ENCODE measurements at regions not wholly inside any gene's neighbourhood (a gene's known extent, or its start where the extent isn't known, plus 50 kb on each side); places are given as distances from the start of the nearest gene placed in this dataset.

DNA sequence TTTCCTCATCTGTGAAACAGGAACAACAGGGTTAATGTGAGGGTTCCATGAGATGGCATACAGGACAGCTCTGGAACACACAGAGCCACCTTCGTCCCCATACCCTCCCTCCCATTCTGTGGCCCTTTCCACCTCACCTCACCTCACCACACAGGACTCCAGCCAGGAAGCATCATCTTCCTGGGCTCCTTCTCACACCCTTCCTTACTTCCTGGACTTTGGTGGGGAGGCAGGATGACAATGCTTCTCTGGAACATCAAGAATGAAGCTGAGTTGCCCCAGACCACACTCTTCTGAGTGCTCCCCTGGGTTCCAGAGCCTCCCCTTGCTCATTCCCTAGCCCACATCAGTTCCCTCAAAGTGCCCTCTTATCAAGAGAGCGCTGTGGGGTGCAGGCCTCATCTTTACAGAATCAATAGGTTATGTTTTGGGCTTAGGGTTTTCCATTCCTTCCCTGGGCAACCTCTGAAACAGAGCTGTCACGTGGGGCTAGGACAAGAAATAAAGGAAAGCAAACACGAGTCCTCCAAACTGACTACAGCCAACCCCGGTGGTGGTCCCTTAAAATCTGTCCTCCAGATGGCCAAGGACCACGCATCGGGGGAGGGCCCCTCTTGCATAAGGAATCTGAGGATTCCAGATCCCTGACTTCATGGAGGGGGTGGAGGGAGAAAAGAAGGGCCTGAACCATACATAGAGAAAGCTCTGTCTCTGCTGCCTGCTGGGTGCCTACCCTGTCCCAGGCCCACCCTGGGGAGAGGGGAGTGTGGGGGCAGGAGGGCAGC lies 74.4 kb upstream of the ATP6AP2 start:
- Histone ChIP-seq H3K9ac (ENCODE audit: low read depth, low read length) (no peak overlapping the region), H4K20me1 (ENCODE audit: insufficient read depth, low read length) (no peaks in the 10 kb centered on the region), H3K36me3 (ENCODE audit: insufficient read depth, low read length) (no peaks in the 10 kb centered on the region), H3K27me3 (ENCODE audit: insufficient read depth, low read length, poor library complexity) (no peaks in the 10 kb centered on the region), H3K27ac (ENCODE audit: low read length) (no peak overlapping the region), H2AFZ (ENCODE audit: low read depth, low read length) (no peak overlapping the region), H3K9me3 (ENCODE audit: insufficient read depth, low read length, severe bottlenecking) (no peaks in the 10 kb centered on the region), H3K79me2 (ENCODE audit: insufficient read depth, low read length) (no peaks in the 10 kb centered on the region), H3K4me3 (ENCODE audit: low read depth in 1 of 2, low read length in 2 of 2) (no peak overlapping the region), H3K4me1 (ENCODE audit: insufficient read depth, low read length) (no peaks in the 10 kb centered on the region), H3K4me2 (ENCODE audit: insufficient read depth, low read length) (no peak overlapping the region)
- TF ChIP-seq EZH2 (IDR thresholded peaks at IDR 0.05; ENCODE audit: borderline replicate concordance, low read depth, low read length, severe bottlenecking), result no peak
- TF ChIP-seq, protein P1, sequence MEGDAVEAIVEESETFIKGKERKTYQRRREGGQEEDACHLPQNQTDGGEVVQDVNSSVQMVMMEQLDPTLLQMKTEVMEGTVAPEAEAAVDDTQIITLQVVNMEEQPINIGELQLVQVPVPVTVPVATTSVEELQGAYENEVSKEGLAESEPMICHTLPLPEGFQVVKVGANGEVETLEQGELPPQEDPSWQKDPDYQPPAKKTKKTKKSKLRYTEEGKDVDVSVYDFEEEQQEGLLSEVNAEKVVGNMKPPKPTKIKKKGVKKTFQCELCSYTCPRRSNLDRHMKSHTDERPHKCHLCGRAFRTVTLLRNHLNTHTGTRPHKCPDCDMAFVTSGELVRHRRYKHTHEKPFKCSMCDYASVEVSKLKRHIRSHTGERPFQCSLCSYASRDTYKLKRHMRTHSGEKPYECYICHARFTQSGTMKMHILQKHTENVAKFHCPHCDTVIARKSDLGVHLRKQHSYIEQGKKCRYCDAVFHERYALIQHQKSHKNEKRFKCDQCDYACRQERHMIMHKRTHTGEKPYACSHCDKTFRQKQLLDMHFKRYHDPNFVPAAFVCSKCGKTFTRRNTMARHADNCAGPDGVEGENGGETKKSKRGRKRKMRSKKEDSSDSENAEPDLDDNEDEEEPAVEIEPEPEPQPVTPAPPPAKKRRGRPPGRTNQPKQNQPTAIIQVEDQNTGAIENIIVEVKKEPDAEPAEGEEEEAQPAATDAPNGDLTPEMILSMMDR (IDR thresholded peaks at IDR 0.05; ENCODE audit: borderline replicate concordance, extremely low read depth, low read length, poor library complexity, severe bottlenecking), result no peak
- ATAC-seq (ENCODE audit: insufficient read depth, low read depth), result no peak
- no peak for DNase-seq

DNA sequence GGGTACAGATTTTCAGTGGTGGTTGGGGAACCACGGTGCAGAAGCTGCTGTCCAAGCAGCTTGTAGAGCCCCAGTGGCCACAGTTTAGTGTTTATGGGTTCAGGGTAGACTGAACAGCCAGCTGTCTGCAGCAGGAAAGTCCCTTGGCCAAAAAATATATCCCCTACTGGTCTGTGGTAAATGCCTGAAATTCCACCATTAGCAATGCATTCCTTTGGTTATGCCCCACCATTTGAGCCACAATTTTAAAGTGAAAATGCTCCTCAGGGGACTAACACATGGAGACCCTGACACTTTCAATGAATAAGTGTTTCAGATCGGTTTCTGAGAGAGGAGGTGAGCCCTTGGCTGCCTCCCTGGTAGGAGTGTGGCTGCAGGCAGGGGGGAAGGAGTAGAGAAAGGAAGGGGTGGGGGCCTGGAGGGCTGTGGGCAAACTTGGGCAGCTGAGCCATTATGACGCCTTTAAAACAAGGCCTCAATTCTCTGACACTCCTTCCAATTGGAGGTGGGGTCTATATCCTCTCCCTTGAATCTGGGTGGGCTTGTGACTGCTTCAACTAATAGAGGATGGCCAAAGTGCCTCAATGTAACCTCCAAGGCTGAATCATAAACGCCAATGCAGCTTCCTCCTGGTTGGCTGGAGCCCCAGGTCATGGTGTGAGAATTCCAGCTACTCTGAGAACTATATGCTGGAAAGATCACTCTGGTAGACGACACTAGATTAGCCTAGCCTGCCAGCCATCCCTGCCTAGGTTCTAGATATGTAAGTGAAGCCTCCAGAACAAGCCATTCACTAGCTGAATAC lies 75.8 kb upstream of the ATP6AP2 start:
- Histone ChIP-seq H3K27ac (ENCODE audit: low read length) (no peak overlapping the region), H3K9me3 (ENCODE audit: insufficient read depth, low read length, severe bottlenecking) (no peaks in the 10 kb centered on the region), H3K27me3 (ENCODE audit: insufficient read depth, low read length, poor library complexity) (no peaks in the 10 kb centered on the region), H3K79me2 (ENCODE audit: insufficient read depth, low read length) (no peaks in the 10 kb centered on the region), H3K36me3 (ENCODE audit: insufficient read depth, low read length) (no peaks in the 10 kb centered on the region), H3K4me2 (ENCODE audit: insufficient read depth, low read length) (no peak overlapping the region), H3K9ac (ENCODE audit: low read depth, low read length) (no peak overlapping the region), H4K20me1 (ENCODE audit: insufficient read depth, low read length) (no peaks in the 10 kb centered on the region), H3K4me3 (ENCODE audit: low read depth in 1 of 2, low read length in 2 of 2) (no peak overlapping the region), H3K4me1 (ENCODE audit: insufficient read depth, low read length) (no peaks in the 10 kb centered on the region), H2AFZ (ENCODE audit: low read depth, low read length) (no peak overlapping the region)
- DNase-seq (no peak), ATAC-seq (ENCODE audit: insufficient read depth, low read depth) (no peak)
- no peak for TF ChIP-seq EZH2 (IDR thresholded peaks at IDR 0.05; ENCODE audit: borderline replicate concordance, low read depth, low read length, severe bottlenecking)
- TF ChIP-seq, protein P1 (IDR thresholded peaks at IDR 0.05; ENCODE audit: borderline replicate concordance, extremely low read depth, low read length, poor library complexity, severe bottlenecking), result no peak

DNA sequence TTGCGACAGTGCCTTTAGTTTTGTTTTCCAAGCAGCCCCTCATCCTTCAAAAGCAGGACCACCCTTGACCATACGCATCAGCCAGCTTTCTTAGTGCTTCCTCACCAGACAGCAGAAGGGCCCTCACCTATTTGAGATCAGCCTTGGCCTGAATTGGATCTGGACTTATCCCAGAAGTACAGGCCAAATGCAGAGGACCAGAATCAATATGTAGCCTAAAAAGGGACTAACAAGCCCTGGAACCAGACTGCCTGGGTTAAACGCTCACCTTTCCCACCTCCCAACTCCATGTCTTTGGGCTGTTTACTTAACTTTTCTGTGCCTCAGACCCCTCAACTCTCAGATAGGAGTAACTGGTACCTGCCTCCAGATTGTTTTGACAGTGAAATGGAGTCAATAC lies 77.7 kb upstream of the ATP6AP2 start:
- H2AFZ ChIP-seq (ENCODE audit: low read depth, low read length), result no peak overlapping the region
- DNase-seq (no peak), ATAC-seq (ENCODE audit: insufficient read depth, low read depth) (no peak)
- no peak overlapping the region for H3K4me3 ChIP-seq (ENCODE audit: low read depth in 1 of 2, low read length in 2 of 2)
- no peaks in the 10 kb centered on the region for H3K36me3 ChIP-seq (ENCODE audit: insufficient read depth, low read length)
- H3K4me1 ChIP-seq (ENCODE audit: insufficient read depth, low read length), result no peaks in the 10 kb centered on the region
- no peaks in the 10 kb centered on the region for H3K27me3 ChIP-seq (ENCODE audit: insufficient read depth, low read length, poor library complexity)
- H3K9ac ChIP-seq (ENCODE audit: low read depth, low read length), result no peak overlapping the region
- TF ChIP-seq, protein P1 (IDR thresholded peaks at IDR 0.05; ENCODE audit: borderline replicate concordance, extremely low read depth, low read length, poor library complexity, severe bottlenecking), result no peak
- no peak for TF ChIP-seq EZH2 (IDR thresholded peaks at IDR 0.05; ENCODE audit: borderline replicate concordance, low read depth, low read length, severe bottlenecking)
- no peaks in the 10 kb centered on the region for H4K20me1 ChIP-seq (ENCODE audit: insufficient read depth, low read length)
- no peak overlapping the region for H3K27ac ChIP-seq (ENCODE audit: low read length)
- H3K9me3 ChIP-seq (ENCODE audit: insufficient read depth, low read length, severe bottlenecking), result no peaks in the 10 kb centered on the region
- no peak overlapping the region for H3K4me2 ChIP-seq (ENCODE audit: insufficient read depth, low read length)
- no peaks in the 10 kb centered on the region for H3K79me2 ChIP-seq (ENCODE audit: insufficient read depth, low read length)
